Large intestine (tissue), 3 donors: ENCODE measurements at regions not wholly inside any gene's neighbourhood (a gene's known extent, or its start where the extent isn't known, plus 50 kb on each side); places are given as distances from the start of the nearest gene placed in this dataset.
A peak's percentile ranks its signal among the peaks of the same experiment; 100 is the strongest.

ENCODE experiments used
- DNase-seq, 2 donors: peaks; one replicate each; pipeline versions ENCODE4 v3.0.0 to v3.0.0-alpha.2; 2013
- H3K27ac ChIP-seq: one replicate; pipeline ENCODE4 v1.5.1; 2013; ENCODE audit warnings: low read length
- H3K27me3 ChIP-seq: 2 replicates; pipeline ENCODE4 v1.6.1; 2013; ENCODE audit warnings: low read length; ENCODE audit not compliant: control insufficient read depth, insufficient read depth
- H3K36me3 ChIP-seq: 2 replicates; pipeline ENCODE4 v1.6.1; 2013; ENCODE audit warnings: low read length; ENCODE audit not compliant: control insufficient read depth, insufficient read depth
- H3K4me1 ChIP-seq: one replicate; pipeline ENCODE4 v1.6.1; 2013; ENCODE audit warnings: low read length; ENCODE audit not compliant: control insufficient read depth, insufficient read depth
- H3K4me3 ChIP-seq: one replicate; pipeline ENCODE4 v1.5.1; 2013; ENCODE audit warnings: low read length
- H3K9me3 ChIP-seq: one replicate; pipeline ENCODE4 v1.6.1; 2013; ENCODE audit warnings: mild to moderate bottlenecking, low read depth, low read length, moderate library complexity; ENCODE audit not compliant: control insufficient read depth
- WGBS: methylation state at CpG from one replicate; pipeline ENCODE4 v1.1.5; 2013; ENCODE audit warnings: low lambda C conversion rate; ENCODE audit not compliant: insufficient coverage; 5-methylcytosine and 5-hydroxymethylcytosine counted together

DNA sequence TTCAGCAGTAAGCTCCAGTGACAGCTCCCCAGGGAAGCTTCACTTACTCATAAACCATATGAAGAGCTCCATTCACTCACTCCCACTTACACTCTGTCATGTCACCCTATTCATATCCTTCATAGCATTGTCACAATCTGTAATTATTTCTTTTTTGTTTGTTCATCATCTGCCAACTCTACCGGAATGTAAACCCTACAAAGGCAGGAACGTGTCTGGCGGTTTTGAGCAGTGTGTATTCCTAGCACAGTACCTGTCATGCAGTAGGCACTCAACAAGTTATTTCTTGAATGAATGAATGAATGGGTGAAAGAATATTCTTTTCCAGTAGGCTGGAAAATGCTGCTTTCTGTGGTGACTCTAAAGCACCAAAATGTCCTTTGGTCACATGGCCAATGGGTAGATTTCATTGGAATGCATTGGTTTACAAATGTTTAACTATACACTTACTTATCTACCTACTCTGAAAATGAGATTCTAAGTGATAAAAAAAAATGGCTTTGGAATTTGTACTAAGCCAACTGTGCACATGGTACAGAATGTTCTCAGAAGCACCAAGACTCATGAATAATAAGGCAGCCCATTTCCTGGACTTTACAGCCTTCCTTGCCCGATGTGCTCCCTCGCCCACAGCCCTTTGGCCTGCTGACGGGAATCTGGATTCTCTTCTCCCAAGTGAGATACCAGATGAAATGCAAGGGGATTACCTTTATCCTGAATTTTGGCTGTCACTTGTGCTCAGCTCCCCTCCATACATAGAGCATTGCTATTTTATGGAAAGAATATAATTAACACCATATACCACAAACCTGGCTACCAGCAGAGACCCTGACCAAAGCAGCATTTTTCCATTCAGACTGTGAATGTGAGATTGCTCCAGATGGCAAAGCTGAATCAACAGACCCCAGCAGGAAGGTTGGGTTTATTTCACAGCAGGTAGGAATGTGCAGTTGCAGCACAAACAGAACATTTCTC is 273.3 kb downstream of the ALDH8A1 start:
- Histone ChIP-seq H3K27ac (peak overlapping the region; percentile 80), H3K4me3 (no peak overlapping the region), H3K9me3 (no peaks in the 10 kb centered on the region), H3K36me3 (no peaks in the 10 kb centered on the region), H3K27me3 (no peaks in the 10 kb centered on the region), H3K4me1 (peaks cover 28% of the 10 kb centered on the region)
- WGBS, result no CpG with 5 or more reads among the region's 6 CpGs
- peak; percentile 59 to 82 for DNase-seq

DNA sequence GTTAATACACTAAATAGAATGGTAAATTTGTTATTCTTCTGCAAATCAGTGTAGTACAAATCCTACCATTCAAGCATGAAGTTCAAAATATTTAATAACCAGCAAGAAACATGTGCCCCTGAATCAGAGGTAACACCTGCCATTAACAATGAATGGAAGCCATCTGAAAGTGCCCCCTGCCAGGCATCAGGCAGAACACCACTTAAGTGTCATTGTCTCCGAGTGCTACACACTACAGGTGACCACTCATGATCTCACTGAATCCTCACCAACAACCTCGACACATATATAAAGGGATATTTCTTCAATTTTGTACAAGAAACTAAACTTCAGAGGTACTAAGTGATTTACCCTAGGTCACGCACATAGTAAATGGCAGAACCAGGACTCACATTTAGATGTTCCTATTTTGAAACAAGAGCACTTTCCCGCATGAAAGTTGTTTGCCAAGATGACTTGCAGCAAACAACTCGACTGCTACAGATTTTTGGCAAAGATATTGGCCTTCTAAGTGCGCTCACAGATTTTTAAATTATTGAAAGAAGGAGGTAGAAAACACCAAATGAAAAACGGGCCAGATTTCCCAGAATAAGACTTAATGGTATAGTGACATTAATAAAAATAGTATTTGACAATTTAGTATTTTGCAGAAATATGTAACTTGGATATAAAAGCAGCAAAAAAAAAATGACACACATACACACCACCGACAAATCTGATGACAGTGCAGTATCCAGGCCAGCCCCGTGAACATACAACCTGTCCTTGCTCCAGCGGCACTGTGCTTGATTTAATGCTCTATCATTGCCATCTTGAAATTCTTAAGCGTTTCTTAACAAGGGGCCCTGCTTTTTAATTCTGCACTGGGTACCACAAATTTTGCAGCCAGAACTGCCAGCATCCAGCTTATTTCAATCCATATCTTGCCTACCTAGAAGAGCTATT is 274.5 kb downstream of the ALDH8A1 start:
- no peaks in the 10 kb centered on the region for H3K9me3 ChIP-seq
- peaks cover 28% of the 10 kb centered on the region for H3K4me1 ChIP-seq
- peak overlapping the region; percentile 57 for H3K27ac ChIP-seq
- DNase-seq, result no peak
- H3K36me3 ChIP-seq, result no peaks in the 10 kb centered on the region
- 100% methylated on average over 2 of the region's 11 CpGs for WGBS
- H3K4me3 ChIP-seq, result no peak overlapping the region
- no peaks in the 10 kb centered on the region for H3K27me3 ChIP-seq

DNA sequence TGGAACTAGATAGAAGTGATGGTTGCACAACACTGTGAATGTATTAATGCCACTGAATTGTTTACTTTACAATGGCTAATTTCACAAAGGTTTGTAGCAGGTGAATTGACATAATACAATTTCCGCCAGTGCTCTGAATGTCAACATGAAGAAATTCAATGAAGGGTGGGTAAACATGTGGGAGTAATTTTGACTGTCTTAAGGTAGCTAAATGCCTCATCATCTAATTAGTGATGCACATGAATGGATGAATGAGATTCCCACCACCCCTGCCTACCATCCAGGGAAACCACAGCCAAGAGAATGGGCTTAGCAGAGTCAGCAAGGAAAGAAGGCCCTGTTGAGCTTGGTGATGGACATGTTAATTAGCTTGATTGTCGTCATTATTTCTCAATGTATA is 275.3 kb downstream of the ALDH8A1 start:
- Histone ChIP-seq H3K27me3 (no peaks in the 10 kb centered on the region), H3K4me1 (peaks cover 28% of the 10 kb centered on the region), H3K4me3 (no peak overlapping the region), H3K36me3 (no peaks in the 10 kb centered on the region), H3K9me3 (no peaks in the 10 kb centered on the region), H3K27ac (no peak overlapping the region)
- no peak for DNase-seq
- WGBS, result no CpG with 5 or more reads among the region's 2 CpGs

DNA sequence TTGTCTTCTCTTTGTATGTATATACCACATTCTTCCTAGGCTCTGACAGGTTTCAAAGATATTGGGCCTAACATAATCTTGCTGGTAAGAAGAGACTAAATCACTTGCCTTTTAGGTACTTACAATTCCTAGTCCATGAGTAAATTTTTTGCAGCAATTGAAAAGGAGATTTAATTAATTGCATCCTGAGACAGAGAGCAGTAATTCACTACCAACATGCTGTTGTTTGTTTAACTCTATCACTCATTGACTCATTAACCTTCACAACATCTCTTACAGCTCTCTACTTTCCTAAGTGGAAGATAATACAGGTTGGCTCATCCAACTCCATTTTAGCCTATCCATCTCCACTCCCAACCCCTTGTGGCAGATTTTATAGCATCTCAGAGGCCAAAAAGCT is 280.4 kb downstream of the ALDH8A1 start:
- no peak overlapping the region for H3K4me3 ChIP-seq
- DNase-seq, result no peak
- peaks cover 7% of the 10 kb centered on the region for H3K4me1 ChIP-seq
- H3K27ac ChIP-seq, result no peak overlapping the region
- no peaks in the 10 kb centered on the region for H3K36me3 ChIP-seq
- no peaks in the 10 kb centered on the region for H3K27me3 ChIP-seq
- H3K9me3 ChIP-seq, result no peaks in the 10 kb centered on the region

DNA sequence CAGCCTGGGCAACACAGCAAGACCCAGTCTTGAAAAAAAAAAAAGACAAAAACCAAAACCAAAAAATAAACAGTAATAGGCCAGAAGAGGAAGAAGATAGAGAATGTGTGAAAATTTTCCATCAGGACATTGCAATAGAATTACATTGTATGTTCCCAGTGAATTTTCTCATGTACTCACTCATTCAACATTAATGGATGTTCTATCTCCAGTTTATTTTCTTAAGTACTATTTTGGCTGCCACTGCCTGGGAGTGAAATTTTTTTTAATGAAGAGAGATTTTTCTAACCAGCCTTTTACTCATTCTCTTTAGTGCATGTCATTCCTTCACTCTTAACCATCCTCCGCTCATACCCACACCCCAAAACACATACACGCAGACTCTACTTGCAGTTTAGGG is 282.8 kb downstream of the ALDH8A1 start:
- Histone ChIP-seq H3K4me1 (peaks cover 1% of the 10 kb centered on the region), H3K36me3 (no peaks in the 10 kb centered on the region), H3K4me3 (no peak overlapping the region), H3K9me3 (no peaks in the 10 kb centered on the region), H3K27me3 (no peaks in the 10 kb centered on the region), H3K27ac (no peak overlapping the region)
- no peak for DNase-seq
- 100% methylated on average over 1 of the region's 2 CpGs for WGBS

DNA sequence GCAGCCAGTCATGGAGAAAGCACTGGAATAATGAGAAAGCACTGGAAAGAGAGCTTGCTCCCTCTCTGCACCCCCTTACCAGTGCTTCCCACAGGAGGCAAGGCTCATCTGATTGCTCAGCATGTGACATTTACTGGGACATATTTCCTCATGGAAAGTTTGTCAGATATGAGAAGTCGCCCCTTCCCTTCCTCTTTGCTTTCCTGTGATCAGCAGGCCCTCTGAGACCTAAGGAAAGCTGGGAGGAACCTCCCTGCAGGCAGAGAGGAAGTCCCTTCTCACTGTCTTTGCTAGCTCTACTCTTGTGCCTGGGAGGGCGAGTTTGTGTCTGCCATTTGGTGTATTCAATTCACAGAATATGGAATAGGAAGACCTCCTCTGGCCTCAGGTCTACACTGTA is 283.8 kb downstream of the ALDH8A1 start:
- no peaks in the 10 kb centered on the region for H3K9me3 ChIP-seq
- no peak overlapping the region for H3K4me3 ChIP-seq
- DNase-seq, result peak in 1 of 2 donors; percentile 48
- H3K27ac ChIP-seq, result no peak overlapping the region
- H3K27me3 ChIP-seq, result no peaks in the 10 kb centered on the region
- no peaks in the 10 kb centered on the region for H3K36me3 ChIP-seq
- no peaks in the 10 kb centered on the region for H3K4me1 ChIP-seq
- WGBS, result no CpG with 5 or more reads among the region's 2 CpGs

DNA sequence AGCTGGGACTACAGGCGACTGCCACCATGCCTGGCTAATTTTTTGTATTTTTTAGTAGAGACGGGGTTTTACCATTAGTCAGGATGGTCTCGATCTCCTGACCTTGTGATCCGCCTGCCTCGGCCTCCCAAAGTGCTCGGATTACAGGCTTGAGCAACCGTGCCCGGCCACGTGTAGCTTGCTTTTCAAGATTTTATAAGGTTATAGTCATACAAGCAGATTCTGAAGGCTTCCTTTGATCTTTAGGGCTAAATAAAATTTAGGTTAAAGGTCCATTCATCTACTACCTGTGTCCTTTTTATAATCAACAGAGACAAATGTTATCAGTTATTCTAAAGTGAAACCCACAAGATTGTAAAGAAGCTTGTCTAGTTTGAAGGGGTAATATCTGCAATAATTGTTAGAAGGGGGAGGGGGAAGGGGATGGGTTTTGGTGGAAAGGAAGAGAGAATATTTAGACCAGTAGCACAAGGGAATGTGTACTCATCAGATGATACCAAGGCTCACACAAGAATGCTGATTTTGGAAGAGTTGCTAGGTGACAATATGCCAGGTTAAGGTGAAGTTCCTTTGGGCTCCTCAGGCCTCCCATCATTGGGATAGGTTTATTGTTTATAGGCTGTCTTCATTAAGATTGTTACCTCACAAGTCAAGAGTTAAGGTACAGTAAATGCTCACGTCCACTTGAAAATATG is 284.7 kb downstream of the ALDH8A1 start:
- H3K9me3 ChIP-seq, result no peaks in the 10 kb centered on the region
- H3K27ac ChIP-seq, result no peak overlapping the region
- H3K36me3 ChIP-seq, result no peaks in the 10 kb centered on the region
- H3K27me3 ChIP-seq, result no peaks in the 10 kb centered on the region
- DNase-seq, result peak in 1 of 2 donors; percentile 54
- no CpG with 5 or more reads among the region's 10 CpGs for WGBS
- no peak overlapping the region for H3K4me3 ChIP-seq
- H3K4me1 ChIP-seq, result no peaks in the 10 kb centered on the region

DNA sequence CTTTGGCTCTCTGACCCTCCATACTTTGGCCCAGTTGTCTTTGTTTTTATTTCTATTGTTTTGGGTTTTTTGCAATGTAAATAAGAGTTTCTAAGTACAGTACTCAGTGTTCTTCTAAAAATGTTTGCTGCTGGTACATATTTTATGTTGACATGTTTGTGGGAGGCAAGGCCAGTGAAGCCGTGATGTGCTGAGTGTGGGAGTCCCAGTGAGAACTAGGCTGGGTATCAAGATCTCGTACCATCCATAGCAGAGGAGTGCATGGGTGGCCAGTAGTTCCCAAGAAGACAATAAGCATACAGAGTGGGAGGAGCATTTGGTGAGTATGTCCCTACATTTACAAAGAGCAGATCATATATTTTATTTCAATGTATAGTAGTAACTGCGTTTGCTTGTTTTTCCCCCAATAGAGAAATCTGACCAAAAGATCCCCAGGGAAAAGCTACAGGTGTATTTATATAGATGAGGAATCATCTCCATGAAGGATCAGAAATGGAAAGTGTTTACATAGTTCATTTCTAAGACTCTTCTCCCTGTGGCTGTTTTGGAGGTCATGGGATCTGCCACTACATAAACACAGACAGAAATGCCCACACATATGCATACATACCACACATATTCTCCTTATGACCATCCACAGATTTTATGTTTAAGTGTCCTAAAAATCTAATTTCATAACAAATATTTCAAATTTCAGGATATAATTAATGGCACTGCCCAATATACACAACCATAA is 285.9 kb downstream of the ALDH8A1 start:
- H3K27me3 ChIP-seq, result no peaks in the 10 kb centered on the region
- WGBS, result no CpG with 5 or more reads among the region's 3 CpGs
- H3K4me3 ChIP-seq, result no peak overlapping the region
- H3K27ac ChIP-seq, result no peak overlapping the region
- no peaks in the 10 kb centered on the region for H3K4me1 ChIP-seq
- H3K36me3 ChIP-seq, result no peaks in the 10 kb centered on the region
- no peaks in the 10 kb centered on the region for H3K9me3 ChIP-seq
- no peak for DNase-seq

DNA sequence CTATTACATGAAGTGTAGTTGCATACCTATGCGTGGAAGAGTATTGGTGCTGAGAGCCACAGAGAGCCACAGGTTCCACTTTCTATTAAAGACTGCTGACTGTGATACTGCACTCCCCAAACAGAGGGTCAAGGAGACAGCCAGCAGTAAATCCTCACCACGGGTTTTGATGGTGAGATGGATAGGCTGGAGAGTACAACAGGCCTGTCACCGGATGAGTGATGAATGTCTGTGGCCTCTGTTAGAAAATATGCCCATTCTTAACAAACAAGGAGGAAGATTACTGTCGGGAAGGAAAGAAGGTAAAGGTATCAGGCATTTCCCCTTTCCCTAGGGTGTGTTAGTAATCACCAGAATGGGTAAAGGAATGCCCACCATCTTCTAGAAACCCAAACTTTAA is 286.5 kb downstream of the ALDH8A1 start:
- WGBS, result no CpG with 5 or more reads among the region's 4 CpGs
- Histone ChIP-seq H3K27ac (no peak overlapping the region), H3K4me1 (no peaks in the 10 kb centered on the region), H3K4me3 (no peak overlapping the region), H3K27me3 (no peaks in the 10 kb centered on the region), H3K9me3 (no peaks in the 10 kb centered on the region), H3K36me3 (no peaks in the 10 kb centered on the region)
- no peak for DNase-seq
